GM21737 (cell line): ENCODE measurements at regions not wholly inside any gene's neighbourhood (a gene's known extent, or its start where the extent isn't known, plus 50 kb on each side); places are given as distances from the start of the nearest gene placed in this dataset.

ENCODE experiments used
- ATAC-seq: cut with Tn5 transposase; IDR thresholded peaks from one replicate; pipeline ENCODE4 v1.9.1; 2021; ENCODE audit warnings: mild to moderate bottlenecking, moderate library complexity; ENCODE audit not compliant: unreplicated experiment

- no peak for ATAC-seq
These were observed 115.5 kb upstream of the GLI2 start for GRCh38 chr2:120620025-120620793.

GRCh38 chr2:120622159-120622869, 113.4 kb upstream of the GLI2 start:
- no peak for ATAC-seq

- ATAC-seq = no peak
These were observed 112.5 kb upstream of the GLI2 start for GRCh38 chr2:120622886-120623753.

GRCh38 chr2:120624061-120624737, 111.5 kb upstream of the GLI2 start:
- no peak for ATAC-seq

- no peak for ATAC-seq
These were observed 110.8 kb upstream of the GLI2 start for GRCh38 chr2:120624738-120625446.

- ATAC-seq = no peak
These were observed 109.7 kb upstream of the GLI2 start for GRCh38 chr2:120625865-120626560.

- ATAC-seq = no peak
These were observed 109.1 kb upstream of the GLI2 start for GRCh38 chr2:120626566-120626965.

GRCh38 chr2:120628248-120628647, 107.4 kb upstream of the GLI2 start:
- ATAC-seq = no peak

- ATAC-seq = no peak
These were observed 106.3 kb upstream of the GLI2 start for GRCh38 chr2:120629241-120629895.

GRCh38 chr2:120630031-120630701, 105.5 kb upstream of the GLI2 start:
- no peak for ATAC-seq

GRCh38 chr2:120631236-120631635, 104.4 kb upstream of the GLI2 start:
- no peak for ATAC-seq

- no peak for ATAC-seq
These were observed 103.9 kb upstream of the GLI2 start for GRCh38 chr2:120631724-120632123.

GRCh38 chr2:120632796-120633646, 102.6 kb upstream of the GLI2 start:
- ATAC-seq = no peak

- ATAC-seq = no peak
These were observed 101.1 kb upstream of the GLI2 start for GRCh38 chr2:120634533-120634932.

GRCh38 chr2:120635146-120635545, 100.5 kb upstream of the GLI2 start:
- ATAC-seq = no peak

- ATAC-seq = no peak
These were observed 97.8 kb upstream of the GLI2 start for GRCh38 chr2:120637847-120638246.

- no peak for ATAC-seq
These were observed 97.2 kb upstream of the GLI2 start for GRCh38 chr2:120638450-120638849.

GRCh38 chr2:120641366-120641771, 94.3 kb upstream of the GLI2 start:
- no peak for ATAC-seq
